Smooth muscle cell (in vitro differentiated cells): ENCODE measurements at regions not wholly inside any gene's neighbourhood (a gene's known extent, or its start where the extent isn't known, plus 50 kb on each side); places are given as distances from the start of the nearest gene placed in this dataset.
"Not testable (repeated sequence)": the region's sequence is repeated elsewhere in the genome, so short reads cannot be mapped to it uniquely, and the experiment has no call there.

Experiments used
- DNase-seq: peaks from one replicate; lab custom pipeline; 2025; ENCODE audit not compliant: unreplicated experiment; lab: John Stamatoyannopoulos, UW
- H2AFZ ChIP-seq: fragments of 200-600 bp; sonication (generic); 2 replicates; pipeline ENCODE4 v1.6.0; 2016; ENCODE audit warnings: antibody characterized with exemption, low read depth, mild to moderate bottlenecking
- H3F3A ChIP-seq: fragments of 200-600 bp; sonication (generic); 2 replicates; pipeline ENCODE4 v1.6.0; 2017; ENCODE audit warnings: antibody characterized with exemption, low read depth
- H3K27ac ChIP-seq: fragments of 200-600 bp; sonication (generic); 2 replicates; pipeline ENCODE4 v1.5.1; 2016; ENCODE audit warnings: low read depth, mild to moderate bottlenecking
- H3K27me3 ChIP-seq: fragments of 200-600 bp; sonication (generic); 2 replicates; pipeline ENCODE4 v1.6.1; 2016; ENCODE audit warnings: low read depth, mild to moderate bottlenecking
- H3K36me3 ChIP-seq: fragments of 200-600 bp; sonication (generic); 2 replicates; pipeline ENCODE4 v1.5.1; 2016; ENCODE audit warnings: low read depth
- H3K4me1 ChIP-seq: fragments of 200-600 bp; sonication (generic); 2 replicates; pipeline ENCODE4 v1.5.1; 2016; ENCODE audit warnings: low read depth
- H3K4me2 ChIP-seq: fragments of 200-600 bp; sonication (generic); 2 replicates; pipeline ENCODE4 v1.6.0; 2016; ENCODE audit warnings: mild to moderate bottlenecking
- H3K4me3 ChIP-seq: fragments of 200-600 bp; sonication (generic); 2 replicates; pipeline ENCODE4 v1.5.1; 2016; ENCODE audit warnings: mild to moderate bottlenecking
- H3K79me2 ChIP-seq: fragments of 200-600 bp; sonication (generic); 2 replicates; pipeline ENCODE4 v1.6.0; 2016; ENCODE audit warnings: low read depth, mild to moderate bottlenecking
- H3K9ac ChIP-seq: fragments of 200-600 bp; sonication (generic); 2 replicates; pipeline ENCODE4 v1.6.0; 2016; ENCODE audit warnings: low read depth
- H3K9me3 ChIP-seq: fragments of 200-600 bp; sonication (generic); replicated peaks from 2 replicates; pipeline ENCODE4 v1.5.1; 2016; ENCODE audit warnings: low read depth
- H4K20me1 ChIP-seq: fragments of 200-600 bp; sonication (generic); 2 replicates; pipeline ENCODE4 v1.6.0; 2016; ENCODE audit warnings: low read depth
- WGBS: methylation state at CpG from one replicate; pipeline ENCODE4 v1.1.7; 2016; ENCODE audit warnings: low lambda C conversion rate; 5-methylcytosine and 5-hydroxymethylcytosine counted together
- TF ChIP-seq, protein P1 (sequence below): fragments of 200-600 bp; sonication (generic); IDR thresholded peaks from 2 replicates; pipeline ENCODE4 v1.5.1; 2017; ENCODE audit warnings: borderline replicate concordance, mild to moderate bottlenecking, antibody characterized with exemption; ENCODE audit not compliant: insufficient read depth, poor library complexity, severe bottlenecking

DNA sequence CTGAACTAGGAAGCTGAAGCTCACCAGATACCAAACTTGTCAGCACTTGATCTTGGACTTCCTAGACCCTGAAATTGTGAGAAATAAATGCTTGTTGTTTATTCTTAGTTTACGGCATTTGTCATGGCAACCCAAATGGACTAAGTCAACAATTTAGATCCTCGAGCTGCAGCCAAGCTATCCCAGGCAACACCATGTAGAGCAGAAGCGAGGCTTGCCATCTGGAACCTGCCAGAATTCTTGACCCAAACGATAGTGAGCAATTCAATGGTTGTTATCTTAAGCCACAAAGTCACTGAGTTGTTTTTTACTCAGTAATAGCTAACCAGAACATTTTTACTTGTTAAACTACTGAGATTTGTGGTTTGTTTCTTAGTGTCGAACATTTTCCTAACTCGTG lies 458.5 kb upstream of the FLRT2 start:
- 21% methylated on average over 6 of the region's 6 CpGs for WGBS
- Histone ChIP-seq H3K27ac (no peak overlapping the region), H4K20me1 (no peaks in the 10 kb centered on the region), H2AFZ (no peak overlapping the region), H3K9ac (no peak overlapping the region), H3K9me3 (no peaks in the 10 kb centered on the region), H3K4me3 (no peak overlapping the region), H3F3A (no peaks in the 10 kb centered on the region), H3K36me3 (no peaks in the 10 kb centered on the region), H3K27me3 (no peaks in the 10 kb centered on the region), H3K4me2 (no peak overlapping the region), H3K79me2 (no peaks in the 10 kb centered on the region), H3K4me1 (no peaks in the 10 kb centered on the region)
- TF ChIP-seq, protein P1, sequence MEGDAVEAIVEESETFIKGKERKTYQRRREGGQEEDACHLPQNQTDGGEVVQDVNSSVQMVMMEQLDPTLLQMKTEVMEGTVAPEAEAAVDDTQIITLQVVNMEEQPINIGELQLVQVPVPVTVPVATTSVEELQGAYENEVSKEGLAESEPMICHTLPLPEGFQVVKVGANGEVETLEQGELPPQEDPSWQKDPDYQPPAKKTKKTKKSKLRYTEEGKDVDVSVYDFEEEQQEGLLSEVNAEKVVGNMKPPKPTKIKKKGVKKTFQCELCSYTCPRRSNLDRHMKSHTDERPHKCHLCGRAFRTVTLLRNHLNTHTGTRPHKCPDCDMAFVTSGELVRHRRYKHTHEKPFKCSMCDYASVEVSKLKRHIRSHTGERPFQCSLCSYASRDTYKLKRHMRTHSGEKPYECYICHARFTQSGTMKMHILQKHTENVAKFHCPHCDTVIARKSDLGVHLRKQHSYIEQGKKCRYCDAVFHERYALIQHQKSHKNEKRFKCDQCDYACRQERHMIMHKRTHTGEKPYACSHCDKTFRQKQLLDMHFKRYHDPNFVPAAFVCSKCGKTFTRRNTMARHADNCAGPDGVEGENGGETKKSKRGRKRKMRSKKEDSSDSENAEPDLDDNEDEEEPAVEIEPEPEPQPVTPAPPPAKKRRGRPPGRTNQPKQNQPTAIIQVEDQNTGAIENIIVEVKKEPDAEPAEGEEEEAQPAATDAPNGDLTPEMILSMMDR, result no peak
- DNase-seq, result no peak

DNA sequence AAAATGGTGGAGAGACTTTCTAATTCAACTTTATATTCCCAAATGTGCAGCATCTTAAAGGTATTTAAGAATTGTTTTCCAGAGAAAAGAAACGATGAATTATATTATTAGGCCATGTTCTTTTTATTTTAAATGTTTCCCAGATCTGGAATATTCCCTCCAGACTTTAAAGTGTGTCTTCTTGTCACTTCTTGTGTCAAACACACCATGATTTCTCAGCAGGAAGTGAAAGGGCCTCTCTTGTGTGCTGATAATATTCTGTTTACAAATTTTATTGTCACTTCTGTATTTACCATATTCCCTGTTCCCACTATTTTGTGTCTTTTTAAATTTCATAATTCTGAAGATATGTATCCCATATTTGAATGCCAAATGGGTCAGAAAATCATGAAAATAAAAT lies 455.0 kb upstream of the FLRT2 start:
- no peaks in the 10 kb centered on the region for H3K9me3 ChIP-seq
- H3K4me1 ChIP-seq, result no peaks in the 10 kb centered on the region
- H3K4me2 ChIP-seq, result no peak overlapping the region
- 81% methylated on average over 1 of the region's 1 CpG for WGBS
- no peak overlapping the region for H2AFZ ChIP-seq
- no peak overlapping the region for H3K9ac ChIP-seq
- no peak overlapping the region for H3K27ac ChIP-seq
- no peaks in the 10 kb centered on the region for H3K36me3 ChIP-seq
- DNase-seq, result no peak
- H3F3A ChIP-seq, result no peaks in the 10 kb centered on the region
- H3K27me3 ChIP-seq, result no peaks in the 10 kb centered on the region
- H3K4me3 ChIP-seq, result no peak overlapping the region
- no peaks in the 10 kb centered on the region for H4K20me1 ChIP-seq
- no peaks in the 10 kb centered on the region for H3K79me2 ChIP-seq
- TF ChIP-seq, protein P1, result no peak

DNA sequence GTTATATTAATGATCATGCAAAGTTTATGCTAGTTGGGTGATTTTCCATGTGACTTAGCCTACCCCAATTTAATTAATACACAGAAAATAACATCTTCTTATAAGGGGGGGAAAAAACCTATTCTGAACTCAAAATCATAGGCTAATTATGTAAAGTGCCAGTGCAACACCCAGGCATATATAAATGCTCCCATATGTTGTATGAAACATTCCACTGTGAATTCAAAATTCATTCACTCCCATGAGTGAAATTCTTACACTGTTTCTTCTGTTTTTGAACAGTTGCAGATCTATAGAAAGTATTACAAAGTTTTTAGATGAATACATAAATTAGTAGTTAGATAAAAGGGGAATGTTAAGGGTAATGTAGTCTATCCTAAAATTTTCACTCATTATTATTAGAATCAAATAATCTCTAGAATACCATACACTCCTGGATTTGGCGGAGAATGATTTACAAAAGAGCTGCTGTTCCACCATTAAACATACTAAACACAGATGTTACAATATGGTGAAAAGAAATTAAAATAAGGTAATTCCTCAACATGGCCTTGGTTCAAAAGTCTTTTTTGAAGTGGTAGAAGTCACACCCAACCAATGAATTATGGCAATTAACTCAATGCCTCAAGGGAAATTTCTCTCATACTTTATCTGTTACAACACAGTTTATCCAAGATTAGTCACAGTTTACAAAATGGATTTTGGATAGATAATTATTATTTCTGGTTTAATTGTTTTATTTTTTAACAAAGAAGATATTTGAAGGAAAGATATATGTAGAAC lies 454.1 kb upstream of the FLRT2 start:
- WGBS, result 100% methylated on average over 1 of the region's 1 CpG
- Histone ChIP-seq H3K27me3 (no peaks in the 10 kb centered on the region), H3K4me1 (no peaks in the 10 kb centered on the region), H3K4me2 (no peak overlapping the region), H3K27ac (no peak overlapping the region), H3K36me3 (no peaks in the 10 kb centered on the region), H3K9ac (no peak overlapping the region), H3K4me3 (no peak overlapping the region), H3K9me3 (no peaks in the 10 kb centered on the region), H2AFZ (no peak overlapping the region), H3K79me2 (no peaks in the 10 kb centered on the region), H3F3A (no peaks in the 10 kb centered on the region), H4K20me1 (no peaks in the 10 kb centered on the region)
- TF ChIP-seq, protein P1, result no peak
- no peak for DNase-seq

DNA sequence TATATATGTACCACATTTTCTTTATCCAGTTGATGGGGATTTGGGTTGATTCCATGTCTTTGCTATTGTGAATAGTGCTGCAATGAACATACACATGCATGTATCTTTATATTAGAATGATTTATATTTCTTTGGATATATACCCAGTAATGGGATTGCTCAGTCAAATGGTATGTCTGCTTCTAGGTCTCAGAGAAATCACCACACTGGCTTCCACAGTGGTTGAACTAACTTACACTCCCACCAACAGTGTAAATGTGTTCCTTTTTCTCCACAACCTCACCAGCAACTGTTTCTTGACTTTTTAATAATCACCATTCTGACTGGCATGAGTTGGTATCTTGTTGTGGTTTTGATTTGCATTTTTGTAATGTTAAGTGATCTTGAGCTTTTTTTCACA lies 452.2 kb upstream of the FLRT2 start:
- not testable (repeated sequence) for H4K20me1 ChIP-seq, H3K27me3 ChIP-seq, H3K27ac ChIP-seq, H3K4me1 ChIP-seq, DNase-seq, H3K9ac ChIP-seq, H3K4me2 ChIP-seq, H3K9me3 ChIP-seq, H3K4me3 ChIP-seq, H3F3A ChIP-seq, H3K79me2 ChIP-seq, H3K36me3 ChIP-seq, H2AFZ ChIP-seq
